Neural progenitor cell (in vitro differentiated cells): ENCODE measurements at regions not wholly inside any gene's neighbourhood (a gene's known extent, or its start where the extent isn't known, plus 50 kb on each side); places are given as distances from the start of the nearest gene placed in this dataset.

Experiments used
- DNase-seq: peaks from one replicate; pipeline ENCODE4 v3.0.0-alpha.2; 2016; ENCODE audit warnings: low spot score
- H2AFZ ChIP-seq: fragments of 200-600 bp; sonication (generic); replicated peaks from 2 replicates; pipeline ENCODE4 v1.6.1; 2016; ENCODE audit warnings: antibody characterized with exemption
- H3F3A ChIP-seq: fragments of 200-600 bp; sonication (generic); 2 replicates; pipeline ENCODE4 v1.6.1; 2016; ENCODE audit warnings: antibody characterized with exemption, low read depth
- H3K27ac ChIP-seq: fragments of 200-600 bp; sonication (generic); 2 replicates; pipeline ENCODE4 v1.5.1; 2016; ENCODE audit warnings: mild to moderate bottlenecking
- H3K27me3 ChIP-seq: fragments of 200-600 bp; sonication (generic); 2 replicates; pipeline ENCODE4 v1.6.1; 2016; ENCODE audit warnings: mild to moderate bottlenecking, moderate library complexity
- H3K36me3 ChIP-seq: fragments of 200-600 bp; sonication (generic); 2 replicates; pipeline ENCODE4 v1.5.1; 2016
- H3K4me1 ChIP-seq: fragments of 200-600 bp; sonication (generic); 2 replicates; pipeline ENCODE4 v1.6.1; 2016; ENCODE audit warnings: mixed run types
- H3K4me2 ChIP-seq: fragments of 200-600 bp; sonication (generic); 2 replicates; pipeline ENCODE4 v1.6.1; 2016
- H3K4me3 ChIP-seq: fragments of 200-600 bp; sonication (generic); 2 replicates; pipeline ENCODE4 v1.5.1; 2016
- H3K79me2 ChIP-seq: fragments of 200-600 bp; sonication (generic); 2 replicates; pipeline ENCODE4 v1.6.1; 2016; ENCODE audit warnings: low read depth
- H3K9ac ChIP-seq: fragments of 200-600 bp; sonication (generic); 2 replicates; pipeline ENCODE4 v1.6.1; 2016
- H3K9me3 ChIP-seq: fragments of 200-600 bp; sonication (generic); 2 replicates; pipeline ENCODE4 v1.5.1; 2016; ENCODE audit warnings: low read depth
- H4K20me1 ChIP-seq: fragments of 200-600 bp; sonication (generic); 2 replicates; pipeline ENCODE4 v1.6.1; 2016; ENCODE audit warnings: low read depth
- H3K27ac Mint-ChIP-seq: 3 replicates; pipeline ENCODE4 v1.8.0; 2021; ENCODE audit warnings: mixed read lengths
- H3K27me3 Mint-ChIP-seq: 2 replicates; pipeline ENCODE4 v1.8.0; 2022; ENCODE audit warnings: low read depth, mild to moderate bottlenecking, inconsistent platforms, moderate library complexity, mixed read lengths; ENCODE audit not compliant: insufficient read depth
- H3K36me3 Mint-ChIP-seq: 3 replicates; pipeline ENCODE4 v1.8.0; 2021; ENCODE audit warnings: mixed read lengths
- H3K4me1 Mint-ChIP-seq: 3 replicates; pipeline ENCODE4 v1.8.0; 2021; ENCODE audit warnings: mixed read lengths
- H3K4me3 Mint-ChIP-seq: 3 replicates; pipeline ENCODE4 v1.8.0; 2021; ENCODE audit warnings: mild to moderate bottlenecking, moderate library complexity, mixed read lengths
- H3K9me3 Mint-ChIP-seq: 3 replicates; pipeline ENCODE4 v1.8.0; 2020; ENCODE audit warnings: mixed read lengths
- EZH2 ChIP-seq: fragments of 200-600 bp; sonication (generic); IDR thresholded peaks from 2 replicates; pipeline ENCODE4 v1.6.1; 2017; ENCODE audit warnings: antibody characterized with exemption, mild to moderate bottlenecking, moderate library complexity
- EZH2phosphoT487 ChIP-seq: fragments of 200-600 bp; sonication (generic); IDR thresholded peaks from 2 replicates; pipeline ENCODE4 v1.6.1; 2017; ENCODE audit warnings: antibody characterized with exemption
- TF ChIP-seq, protein P1 (sequence below): fragments of 200-600 bp; sonication (generic); IDR thresholded peaks from 2 replicates; pipeline ENCODE4 v1.5.1; 2017; ENCODE audit warnings: antibody characterized with exemption, mild to moderate bottlenecking

DNA sequence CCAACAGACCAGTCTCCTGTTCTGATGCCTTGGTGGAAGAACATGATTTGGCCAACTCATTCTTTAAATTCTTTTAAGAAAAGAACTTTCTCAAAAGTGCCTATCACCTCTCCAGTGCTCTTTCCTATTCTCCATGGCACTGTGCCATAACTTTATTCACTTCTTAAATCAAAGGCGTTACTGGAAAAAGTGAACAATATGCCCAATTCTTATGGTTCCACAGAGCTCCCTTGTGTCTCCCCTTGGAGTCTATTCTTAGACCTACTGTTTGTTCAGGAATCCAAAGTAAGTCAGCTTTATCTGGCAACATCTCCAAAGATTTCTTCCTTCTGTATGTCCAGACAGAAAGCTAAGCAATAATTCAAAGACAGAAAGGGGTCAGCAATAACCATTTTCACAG lies 111.9 kb upstream of the MAGI3 start:
- Mint-ChIP-seq H3K4me1 (peaks cover 3% of the 10 kb centered on the region), H3K27ac (no peak overlapping the region), H3K9me3 (no peaks in the 10 kb centered on the region), H3K4me3 (no peak overlapping the region), H3K27me3 (no peaks in the 10 kb centered on the region), H3K36me3 (no peaks in the 10 kb centered on the region)
- no peak overlapping the region for H2AFZ ChIP-seq
- H3F3A ChIP-seq = no peaks in the 10 kb centered on the region
- H3K27me3 ChIP-seq = no peaks in the 10 kb centered on the region
- H3K27ac ChIP-seq = no peak overlapping the region
- no peak overlapping the region for H3K4me3 ChIP-seq
- no peaks in the 10 kb centered on the region for H3K36me3 ChIP-seq
- peaks cover 18% of the 10 kb centered on the region for H3K4me1 ChIP-seq
- H3K9ac ChIP-seq = no peak overlapping the region
- no peak for DNase-seq
- no peaks in the 10 kb centered on the region for H3K79me2 ChIP-seq
- no peak for TF ChIP-seq EZH2
- no peak for TF ChIP-seq EZH2phosphoT487
- TF ChIP-seq, protein P1, sequence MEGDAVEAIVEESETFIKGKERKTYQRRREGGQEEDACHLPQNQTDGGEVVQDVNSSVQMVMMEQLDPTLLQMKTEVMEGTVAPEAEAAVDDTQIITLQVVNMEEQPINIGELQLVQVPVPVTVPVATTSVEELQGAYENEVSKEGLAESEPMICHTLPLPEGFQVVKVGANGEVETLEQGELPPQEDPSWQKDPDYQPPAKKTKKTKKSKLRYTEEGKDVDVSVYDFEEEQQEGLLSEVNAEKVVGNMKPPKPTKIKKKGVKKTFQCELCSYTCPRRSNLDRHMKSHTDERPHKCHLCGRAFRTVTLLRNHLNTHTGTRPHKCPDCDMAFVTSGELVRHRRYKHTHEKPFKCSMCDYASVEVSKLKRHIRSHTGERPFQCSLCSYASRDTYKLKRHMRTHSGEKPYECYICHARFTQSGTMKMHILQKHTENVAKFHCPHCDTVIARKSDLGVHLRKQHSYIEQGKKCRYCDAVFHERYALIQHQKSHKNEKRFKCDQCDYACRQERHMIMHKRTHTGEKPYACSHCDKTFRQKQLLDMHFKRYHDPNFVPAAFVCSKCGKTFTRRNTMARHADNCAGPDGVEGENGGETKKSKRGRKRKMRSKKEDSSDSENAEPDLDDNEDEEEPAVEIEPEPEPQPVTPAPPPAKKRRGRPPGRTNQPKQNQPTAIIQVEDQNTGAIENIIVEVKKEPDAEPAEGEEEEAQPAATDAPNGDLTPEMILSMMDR = no peak
- H3K4me2 ChIP-seq = no peak overlapping the region
- H3K9me3 ChIP-seq = no peaks in the 10 kb centered on the region
- H4K20me1 ChIP-seq = no peaks in the 10 kb centered on the region

DNA sequence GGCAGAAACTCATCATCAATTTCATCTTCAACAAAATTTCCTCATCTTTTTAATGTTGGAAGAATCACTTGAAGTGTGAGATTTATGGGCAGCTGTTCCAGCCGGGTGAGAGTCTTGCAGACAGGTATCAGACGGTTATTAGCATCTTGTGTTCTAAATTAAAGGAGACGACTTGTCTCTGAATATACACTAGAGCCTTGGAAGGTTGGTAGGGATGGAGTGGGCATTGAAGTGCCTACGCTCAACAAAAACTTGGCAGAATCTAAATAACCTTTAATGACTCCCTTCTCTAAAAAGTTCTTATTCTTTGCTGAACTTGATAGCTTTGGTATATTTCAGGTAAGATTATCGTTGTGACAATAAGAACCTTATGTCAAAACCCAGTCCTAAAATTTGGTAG lies 111.5 kb upstream of the MAGI3 start:
- H3K9me3 Mint-ChIP-seq = no peaks in the 10 kb centered on the region
- Histone ChIP-seq H3K4me2 (no peak overlapping the region), H3K27ac (no peak overlapping the region), H3F3A (no peaks in the 10 kb centered on the region), H3K9me3 (no peaks in the 10 kb centered on the region), H4K20me1 (no peaks in the 10 kb centered on the region), H3K4me3 (no peak overlapping the region), H3K9ac (no peak overlapping the region), H3K36me3 (no peaks in the 10 kb centered on the region), H3K4me1 (peaks cover 22% of the 10 kb centered on the region), H3K27me3 (no peaks in the 10 kb centered on the region), H2AFZ (no peak overlapping the region), H3K79me2 (no peaks in the 10 kb centered on the region)
- no peaks in the 10 kb centered on the region for H3K36me3 Mint-ChIP-seq
- TF ChIP-seq EZH2phosphoT487 (no peak), EZH2 (no peak)
- TF ChIP-seq, protein P1 = no peak
- H3K4me3 Mint-ChIP-seq = no peak overlapping the region
- DNase-seq = no peak
- no peak overlapping the region for H3K27ac Mint-ChIP-seq
- no peaks in the 10 kb centered on the region for H3K27me3 Mint-ChIP-seq
- peaks cover 7% of the 10 kb centered on the region for H3K4me1 Mint-ChIP-seq

DNA sequence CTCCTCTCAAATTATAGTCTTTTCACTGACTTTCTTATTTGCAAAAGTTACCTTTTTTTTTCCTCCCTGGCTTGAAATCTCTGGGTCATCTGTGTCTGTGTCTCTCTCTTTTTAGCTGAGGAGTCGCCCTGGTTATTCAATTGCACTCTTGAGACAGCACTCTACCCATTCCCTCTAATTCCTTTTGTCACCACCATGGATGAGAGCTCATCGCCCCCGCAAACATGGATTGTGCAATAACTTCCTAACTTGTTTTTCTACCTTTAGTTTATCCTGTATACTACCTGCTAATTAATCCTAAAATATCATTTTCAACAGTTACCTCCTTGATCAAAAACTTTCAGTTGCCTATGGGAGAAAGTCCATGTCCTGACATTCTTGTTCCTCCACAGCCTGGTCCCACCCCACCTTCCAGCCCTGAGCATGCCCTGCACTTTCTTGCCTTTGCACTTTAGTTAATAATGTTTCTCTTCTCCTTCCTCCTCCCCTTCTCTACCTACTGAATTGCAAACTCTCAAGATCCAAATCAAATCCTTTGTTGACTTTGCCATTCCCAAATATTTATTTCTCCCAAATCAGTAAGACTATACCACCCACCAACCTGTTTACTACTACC lies 110.4 kb upstream of the MAGI3 start:
- no peaks in the 10 kb centered on the region for H3K36me3 Mint-ChIP-seq
- H3K4me2 ChIP-seq = no peak overlapping the region
- no peaks in the 10 kb centered on the region for H3K9me3 Mint-ChIP-seq
- H3K4me3 ChIP-seq = no peak overlapping the region
- H3K27me3 ChIP-seq = no peaks in the 10 kb centered on the region
- H3K9me3 ChIP-seq = no peaks in the 10 kb centered on the region
- no peak overlapping the region for H3K9ac ChIP-seq
- no peak overlapping the region for H3K27ac Mint-ChIP-seq
- H3K4me3 Mint-ChIP-seq = no peak overlapping the region
- H3K4me1 ChIP-seq = peaks cover 29% of the 10 kb centered on the region
- H3F3A ChIP-seq = no peaks in the 10 kb centered on the region
- no peaks in the 10 kb centered on the region for H3K27me3 Mint-ChIP-seq
- no peaks in the 10 kb centered on the region for H4K20me1 ChIP-seq
- TF ChIP-seq, protein P1 = no peak
- no peak overlapping the region for H2AFZ ChIP-seq
- H3K79me2 ChIP-seq = no peaks in the 10 kb centered on the region
- H3K4me1 Mint-ChIP-seq = peaks cover 11% of the 10 kb centered on the region
- H3K27ac ChIP-seq = no peak overlapping the region
- no peaks in the 10 kb centered on the region for H3K36me3 ChIP-seq
- DNase-seq = no peak
